MG63 (cell line): ENCODE measurements at regions not wholly inside any gene's neighbourhood (a gene's known extent, or its start where the extent isn't known, plus 50 kb on each side); places are given as distances from the start of the nearest gene placed in this dataset.

Experiments
- DNase-seq: peaks from one replicate; pipeline ENCODE4 v3.0.0-alpha.2; 2020
- H3K27me3 ChIP-seq: fragments of 250-450 bp; sonication (Bioruptor Pico); 2 replicates; pipeline ENCODE4 v1.5.1; 2020; ENCODE audit warnings: mild to moderate bottlenecking, moderate library complexity
- H3K36me3 ChIP-seq: fragments of 250-450 bp; sonication (Bioruptor Pico); 2 replicates; pipeline ENCODE4 v1.5.1; 2020; ENCODE audit warnings: mild to moderate bottlenecking, moderate library complexity
- H3K4me3 ChIP-seq: fragments of 250-450 bp; sonication (Bioruptor Pico); 2 replicates; pipeline ENCODE4 v1.5.1; 2020; ENCODE audit warnings: mild to moderate bottlenecking, moderate library complexity
- H3K9me3 ChIP-seq: fragments of 250-450 bp; sonication (Bioruptor Pico); 2 replicates; pipeline ENCODE4 v1.5.1; 2020; ENCODE audit warnings: mild to moderate bottlenecking, moderate library complexity

DNA sequence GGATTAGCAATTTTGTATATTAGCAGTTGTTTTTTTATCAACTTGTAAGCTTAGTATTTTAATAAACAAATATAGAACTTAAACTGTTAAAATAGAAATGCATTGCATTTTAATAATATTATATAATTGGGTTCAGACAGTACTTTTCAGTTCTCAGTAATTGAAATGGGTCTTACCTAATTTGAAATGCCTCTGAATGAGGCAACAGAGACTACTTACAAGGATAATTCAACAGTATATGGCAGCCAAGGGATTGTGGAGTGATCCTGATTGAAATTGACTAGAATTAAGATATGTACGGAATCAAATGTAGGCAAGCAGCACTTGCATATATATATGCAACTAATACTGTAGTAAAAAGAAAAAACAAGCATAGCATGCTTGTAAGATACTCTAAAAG lies 1503.9 kb upstream of the MIR17HG start:
- H3K36me3 ChIP-seq = no peaks in the 10 kb centered on the region
- H3K27me3 ChIP-seq = no peaks in the 10 kb centered on the region
- no peak for DNase-seq
- no peaks in the 10 kb centered on the region for H3K9me3 ChIP-seq
- H3K4me3 ChIP-seq = no peak overlapping the region

DNA sequence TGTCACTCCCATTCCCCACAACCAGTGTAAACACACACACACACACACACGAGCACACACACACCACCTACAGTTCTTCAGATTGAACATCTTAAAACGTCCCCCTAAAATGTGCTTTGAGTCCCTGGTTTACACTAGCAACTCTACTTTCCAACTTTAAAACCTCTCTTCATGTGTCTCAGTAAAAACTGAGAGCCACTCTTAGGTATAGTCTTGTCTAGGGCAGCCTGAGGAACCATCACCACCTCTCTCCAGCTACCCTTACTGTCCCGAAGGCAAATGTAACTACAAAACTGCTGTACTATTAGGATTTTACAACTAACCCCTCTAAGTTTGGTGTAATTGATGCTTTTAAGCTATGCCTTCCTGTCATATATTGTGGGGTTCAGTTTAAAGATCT lies 1501.6 kb upstream of the MIR17HG start:
- Histone ChIP-seq H3K27me3 (no peaks in the 10 kb centered on the region), H3K4me3 (no peak overlapping the region), H3K9me3 (no peaks in the 10 kb centered on the region), H3K36me3 (no peaks in the 10 kb centered on the region)
- no peak for DNase-seq

- Histone ChIP-seq H3K27me3 (no peaks in the 10 kb centered on the region), H3K9me3 (no peaks in the 10 kb centered on the region), H3K36me3 (no peaks in the 10 kb centered on the region), H3K4me3 (no peak overlapping the region)
- DNase-seq = no peak
Observed at GRCh38 chr13:89846926-89847585, 1500.4 kb upstream of the MIR17HG start.

GRCh38 chr13:89852570-89852969 lies 1494.9 kb upstream of the MIR17HG start:
- no peak for DNase-seq
- Histone ChIP-seq H3K9me3 (no peaks in the 10 kb centered on the region; the same call in 1 of the 2 replicates), H3K4me3 (no peak overlapping the region), H3K36me3 (no peaks in the 10 kb centered on the region), H3K27me3 (no peaks in the 10 kb centered on the region)

DNA sequence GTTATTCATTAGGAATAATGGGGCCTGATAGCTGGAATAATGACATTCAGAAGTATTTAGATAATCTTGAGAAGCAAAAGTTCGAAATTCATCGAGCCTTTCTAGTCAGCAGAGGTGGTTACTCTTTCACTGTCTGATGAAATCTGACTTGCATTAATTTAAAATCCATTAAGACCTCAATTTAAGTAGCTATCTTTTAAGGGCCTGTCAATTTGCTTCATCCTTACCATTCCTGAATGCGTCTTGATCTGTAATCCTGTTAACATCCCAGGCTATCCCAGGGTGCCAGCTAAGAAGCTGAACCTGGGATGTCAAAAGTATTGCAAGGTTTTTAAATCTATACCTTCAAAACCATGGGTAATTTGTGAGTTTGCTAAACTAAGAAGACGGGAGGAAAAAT lies 1491.0 kb upstream of the MIR17HG start:
- H3K4me3 ChIP-seq = no peak overlapping the region
- DNase-seq = no peak
- no peaks in the 10 kb centered on the region for H3K27me3 ChIP-seq
- no peaks in the 10 kb centered on the region for H3K36me3 ChIP-seq
- no peaks in the 10 kb centered on the region; the same call in 1 of the 2 replicates for H3K9me3 ChIP-seq

GRCh38 chr13:89857502-89857901 lies 1490.0 kb upstream of the MIR17HG start:
- Histone ChIP-seq H3K4me3 (no peak overlapping the region), H3K9me3 (no peaks in the 10 kb centered on the region; the same call in none of the 2 replicates), H3K36me3 (no peaks in the 10 kb centered on the region), H3K27me3 (no peaks in the 10 kb centered on the region)
- DNase-seq = no peak

- H3K36me3 ChIP-seq = no peaks in the 10 kb centered on the region
- no peak overlapping the region for H3K4me3 ChIP-seq
- no peak for DNase-seq
- H3K9me3 ChIP-seq = no peaks in the 10 kb centered on the region; the same call in 1 of the 2 replicates
- no peaks in the 10 kb centered on the region for H3K27me3 ChIP-seq
Observed at GRCh38 chr13:89862011-89862690, 1485.3 kb upstream of the MIR17HG start.

DNA sequence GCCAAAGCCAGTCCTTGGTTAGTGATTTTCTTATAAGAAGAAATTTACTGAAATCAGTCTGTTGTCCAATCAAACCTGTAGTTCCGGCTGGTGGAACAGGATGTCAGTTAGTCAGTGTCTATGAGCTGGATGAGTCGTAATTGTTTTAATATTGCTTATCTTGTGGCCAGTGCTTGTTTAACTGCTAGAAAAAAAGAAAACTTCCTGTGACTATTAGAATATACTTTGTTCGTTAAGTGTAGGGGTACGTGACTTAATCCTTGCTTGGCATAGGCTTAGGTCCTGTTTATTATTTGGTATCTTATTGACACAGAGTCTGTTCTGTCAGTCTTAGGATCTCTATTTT lies 1484.8 kb upstream of the MIR17HG start:
- Histone ChIP-seq H3K36me3 (no peaks in the 10 kb centered on the region), H3K27me3 (no peaks in the 10 kb centered on the region), H3K9me3 (no peaks in the 10 kb centered on the region; the same call in 1 of the 2 replicates), H3K4me3 (no peak overlapping the region)
- no peak for DNase-seq

DNA sequence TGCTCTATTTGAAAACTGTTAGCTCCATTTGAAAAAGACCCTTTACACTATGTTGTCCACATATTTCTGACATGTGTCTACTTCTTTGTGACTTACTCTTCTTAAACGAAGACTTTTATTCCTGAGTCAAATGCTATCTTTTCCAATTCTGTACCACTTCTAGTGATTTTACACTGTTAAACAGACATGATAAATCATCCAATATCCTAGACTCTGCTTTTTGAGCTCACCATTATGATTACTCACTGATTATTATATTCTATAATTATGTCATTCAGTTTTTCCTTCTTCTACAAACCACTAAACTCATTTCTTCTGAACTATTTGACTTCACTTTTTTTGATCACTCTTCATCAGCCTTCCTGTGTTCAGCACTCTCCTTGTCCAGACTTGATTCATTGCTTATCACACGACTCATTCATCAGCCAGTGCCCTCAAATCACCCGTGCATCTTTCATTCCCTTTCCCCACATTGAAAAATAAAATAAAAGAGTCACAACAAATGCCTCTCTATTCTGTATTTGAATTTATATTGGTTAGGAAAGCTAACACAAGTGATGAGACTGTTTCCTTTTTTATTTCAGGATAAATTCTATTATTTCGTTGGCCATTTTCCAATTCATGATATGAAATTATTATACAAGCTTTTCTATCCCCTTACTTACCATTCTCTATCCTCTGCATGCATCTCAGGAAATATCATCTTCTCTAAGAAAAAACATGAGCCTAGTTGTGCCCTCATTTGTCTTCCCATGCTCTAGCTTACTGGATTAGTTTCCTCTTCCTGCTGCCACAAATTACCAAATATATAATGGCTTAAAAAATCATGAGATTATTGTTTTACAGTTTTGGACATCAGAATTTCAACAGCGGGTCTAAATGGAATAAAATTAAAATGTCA lies 1482.1 kb upstream of the MIR17HG start:
- no peak for DNase-seq
- Histone ChIP-seq H3K4me3 (no peak overlapping the region), H3K9me3 (no peaks in the 10 kb centered on the region; the same call in 1 of the 2 replicates), H3K36me3 (no peaks in the 10 kb centered on the region), H3K27me3 (no peaks in the 10 kb centered on the region)

GRCh38 chr13:89869312-89869711 lies 1478.2 kb upstream of the MIR17HG start:
- Histone ChIP-seq H3K4me3 (no peak overlapping the region), H3K27me3 (no peaks in the 10 kb centered on the region), H3K36me3 (no peaks in the 10 kb centered on the region), H3K9me3 (no peaks in the 10 kb centered on the region)
- DNase-seq = no peak

DNA sequence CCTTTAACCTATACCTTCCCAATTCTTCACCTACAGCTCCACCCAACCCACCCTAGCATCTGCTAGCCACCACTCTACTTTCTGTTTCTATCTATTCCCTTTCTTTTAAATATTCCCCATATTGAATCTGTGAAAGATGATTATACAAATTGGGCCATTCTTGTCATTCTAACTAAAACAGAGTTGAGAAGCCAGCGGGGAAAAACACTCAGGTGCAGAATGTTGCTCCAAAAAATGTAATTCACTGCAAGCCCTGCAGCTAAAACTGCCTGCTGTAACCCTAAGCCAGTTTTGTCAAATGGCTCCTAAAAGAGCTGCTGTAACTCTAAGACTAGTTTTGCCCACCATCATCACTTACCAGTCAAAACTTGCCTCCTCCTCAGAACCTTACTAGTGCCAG lies 1468.6 kb upstream of the MIR17HG start:
- no peaks in the 10 kb centered on the region for H3K9me3 ChIP-seq
- no peaks in the 10 kb centered on the region for H3K36me3 ChIP-seq
- H3K4me3 ChIP-seq = no peak overlapping the region
- no peaks in the 10 kb centered on the region for H3K27me3 ChIP-seq
- no peak for DNase-seq

DNA sequence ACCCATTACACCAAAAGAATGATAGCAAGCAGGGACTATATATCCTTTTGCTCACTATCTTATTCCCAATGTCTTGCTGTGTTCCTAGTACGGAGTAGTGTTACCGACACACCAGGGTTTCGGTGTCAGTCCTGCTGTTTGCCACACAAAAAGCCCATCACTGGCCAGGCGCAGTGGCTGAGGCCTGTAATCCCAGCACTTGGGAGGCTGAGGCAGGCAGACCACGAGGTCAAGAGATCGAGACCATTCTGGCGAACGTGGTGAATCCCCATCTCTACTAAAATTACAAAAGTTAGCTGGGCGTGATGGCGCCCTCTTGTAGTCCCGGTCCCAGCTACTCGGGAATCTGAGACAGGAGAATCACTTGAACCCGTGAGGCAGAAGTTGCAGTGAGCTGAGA lies 1467.3 kb upstream of the MIR17HG start:
- Histone ChIP-seq H3K4me3 (no peak overlapping the region), H3K27me3 (no peaks in the 10 kb centered on the region), H3K9me3 (no peaks in the 10 kb centered on the region), H3K36me3 (no peaks in the 10 kb centered on the region)
- DNase-seq = no peak

GRCh38 chr13:89883893-89884448 lies 1463.5 kb upstream of the MIR17HG start:
- Histone ChIP-seq H3K27me3 (no peaks in the 10 kb centered on the region), H3K36me3 (no peaks in the 10 kb centered on the region), H3K9me3 (no peaks in the 10 kb centered on the region), H3K4me3 (no peak overlapping the region)
- no peak for DNase-seq

GRCh38 chr13:89890806-89891205 lies 1456.7 kb upstream of the MIR17HG start:
- no peak for DNase-seq
- H3K27me3 ChIP-seq = no peaks in the 10 kb centered on the region
- H3K4me3 ChIP-seq = no peak overlapping the region
- no peaks in the 10 kb centered on the region for H3K36me3 ChIP-seq
- no peaks in the 10 kb centered on the region for H3K9me3 ChIP-seq

DNA sequence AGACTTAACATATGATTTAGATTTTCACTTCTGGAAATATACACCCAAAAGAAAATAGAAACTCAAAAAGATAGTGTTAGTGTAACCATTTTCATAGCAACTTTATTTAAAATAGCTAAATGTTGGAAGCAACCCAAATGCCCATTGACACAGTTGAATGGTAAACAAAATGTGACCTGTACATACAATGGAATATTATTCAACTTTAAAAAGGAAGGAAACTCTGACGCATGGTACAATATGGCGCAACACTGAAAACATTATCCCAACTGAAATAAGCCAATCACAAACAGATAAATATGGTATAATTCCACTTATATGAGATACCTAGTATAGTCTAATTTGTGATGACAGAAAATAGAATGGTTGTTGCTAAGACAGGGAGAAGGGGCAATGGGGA lies 1456.1 kb upstream of the MIR17HG start:
- DNase-seq = no peak
- no peak overlapping the region for H3K4me3 ChIP-seq
- H3K9me3 ChIP-seq = no peaks in the 10 kb centered on the region
- H3K27me3 ChIP-seq = no peaks in the 10 kb centered on the region
- no peaks in the 10 kb centered on the region for H3K36me3 ChIP-seq

DNA sequence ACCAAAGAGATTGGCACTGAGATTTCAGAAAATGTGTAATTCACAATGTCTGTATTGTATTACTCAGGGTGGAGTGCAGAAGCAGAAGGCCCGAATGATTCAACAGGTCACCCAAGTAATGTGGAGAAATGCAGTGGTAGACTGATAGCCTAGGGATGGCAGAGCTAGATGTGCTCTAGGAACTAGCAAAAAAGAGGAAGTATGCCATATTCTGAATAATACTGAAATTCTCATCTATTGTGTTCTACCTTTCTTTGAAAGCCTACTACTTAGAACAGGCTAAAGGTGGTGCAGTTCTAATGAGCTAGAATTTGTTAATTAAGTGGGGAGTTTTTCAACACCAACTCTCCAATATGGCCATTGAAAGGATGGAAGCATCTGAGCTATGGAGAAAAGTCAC lies 1449.8 kb upstream of the MIR17HG start:
- H3K27me3 ChIP-seq = no peaks in the 10 kb centered on the region
- no peak for DNase-seq
- no peaks in the 10 kb centered on the region for H3K36me3 ChIP-seq
- no peaks in the 10 kb centered on the region; the same call in none of the 2 replicates for H3K9me3 ChIP-seq
- H3K4me3 ChIP-seq = no peak overlapping the region
